ENCODE measurements at regions not wholly inside any gene's neighbourhood (a gene's known extent, or its start where the extent isn't known, plus 50 kb on each side); places are given as distances from the start of the nearest gene placed in this dataset.

- Histone ChIP-seq H3K4me2 (ENCODE audit: low read length) (no peak overlapping the region), H4K20me1 (ENCODE audit: insufficient read depth) (no peaks in the 10 kb centered on the region), H3K36me3 (ENCODE audit: insufficient read depth, low read length) (no peaks in the 10 kb centered on the region), H2AFZ (ENCODE audit: low read depth, low read length) (no peak overlapping the region), H3K4me3 (ENCODE audit: low read length) (no peak overlapping the region), H3K79me2 (replicated peaks; ENCODE audit: insufficient read depth, low read length) (no peaks in the 10 kb centered on the region), H3F3A (ENCODE audit: insufficient read depth, low read length, poor library complexity, severe bottlenecking) (no peaks in the 10 kb centered on the region), H3K27me3 (ENCODE audit: insufficient read depth, low read depth, low read length) (no peaks in the 10 kb centered on the region), H3K9ac (ENCODE audit: low read length) (no peak overlapping the region), H3K9me2 (ENCODE audit: insufficient read depth, low read length) (no peaks in the 10 kb centered on the region), H3K9me3 (ENCODE audit: low read length) (no peaks in the 10 kb centered on the region), H3K27ac (ENCODE audit: low read length) (no peak overlapping the region)
- TF ChIP-seq RAD21 (conservative IDR thresholded peaks at IDR 0.05) (no peak), SMC3 (conservative IDR thresholded peaks at IDR 0.05; ENCODE audit: poor library complexity) (no peak), TAF1 (IDR thresholded peaks at IDR 0.05; ENCODE audit: low read depth) (no peak), POLR2AphosphoS5 (IDR thresholded peaks at IDR 0.05) (no peak), EP300 (conservative IDR thresholded peaks at IDR 0.05; ENCODE audit: poor library complexity, severe bottlenecking) (no peak), MXI1 (conservative IDR thresholded peaks at IDR 0.05; ENCODE audit: poor library complexity, severe bottlenecking) (no peak), EZH2 (IDR thresholded peaks at IDR 0.05; ENCODE audit: borderline replicate concordance, insufficient read depth, low read length, poor library complexity, severe bottlenecking) (no peak)
- TF ChIP-seq, protein P1, sequence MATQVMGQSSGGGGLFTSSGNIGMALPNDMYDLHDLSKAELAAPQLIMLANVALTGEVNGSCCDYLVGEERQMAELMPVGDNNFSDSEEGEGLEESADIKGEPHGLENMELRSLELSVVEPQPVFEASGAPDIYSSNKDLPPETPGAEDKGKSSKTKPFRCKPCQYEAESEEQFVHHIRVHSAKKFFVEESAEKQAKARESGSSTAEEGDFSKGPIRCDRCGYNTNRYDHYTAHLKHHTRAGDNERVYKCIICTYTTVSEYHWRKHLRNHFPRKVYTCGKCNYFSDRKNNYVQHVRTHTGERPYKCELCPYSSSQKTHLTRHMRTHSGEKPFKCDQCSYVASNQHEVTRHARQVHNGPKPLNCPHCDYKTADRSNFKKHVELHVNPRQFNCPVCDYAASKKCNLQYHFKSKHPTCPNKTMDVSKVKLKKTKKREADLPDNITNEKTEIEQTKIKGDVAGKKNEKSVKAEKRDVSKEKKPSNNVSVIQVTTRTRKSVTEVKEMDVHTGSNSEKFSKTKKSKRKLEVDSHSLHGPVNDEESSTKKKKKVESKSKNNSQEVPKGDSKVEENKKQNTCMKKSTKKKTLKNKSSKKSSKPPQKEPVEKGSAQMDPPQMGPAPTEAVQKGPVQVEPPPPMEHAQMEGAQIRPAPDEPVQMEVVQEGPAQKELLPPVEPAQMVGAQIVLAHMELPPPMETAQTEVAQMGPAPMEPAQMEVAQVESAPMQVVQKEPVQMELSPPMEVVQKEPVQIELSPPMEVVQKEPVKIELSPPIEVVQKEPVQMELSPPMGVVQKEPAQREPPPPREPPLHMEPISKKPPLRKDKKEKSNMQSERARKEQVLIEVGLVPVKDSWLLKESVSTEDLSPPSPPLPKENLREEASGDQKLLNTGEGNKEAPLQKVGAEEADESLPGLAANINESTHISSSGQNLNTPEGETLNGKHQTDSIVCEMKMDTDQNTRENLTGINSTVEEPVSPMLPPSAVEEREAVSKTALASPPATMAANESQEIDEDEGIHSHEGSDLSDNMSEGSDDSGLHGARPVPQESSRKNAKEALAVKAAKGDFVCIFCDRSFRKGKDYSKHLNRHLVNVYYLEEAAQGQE (IDR thresholded peaks at IDR 0.05; ENCODE audit: borderline replicate concordance): no peak
- TF ChIP-seq, protein P2, sequence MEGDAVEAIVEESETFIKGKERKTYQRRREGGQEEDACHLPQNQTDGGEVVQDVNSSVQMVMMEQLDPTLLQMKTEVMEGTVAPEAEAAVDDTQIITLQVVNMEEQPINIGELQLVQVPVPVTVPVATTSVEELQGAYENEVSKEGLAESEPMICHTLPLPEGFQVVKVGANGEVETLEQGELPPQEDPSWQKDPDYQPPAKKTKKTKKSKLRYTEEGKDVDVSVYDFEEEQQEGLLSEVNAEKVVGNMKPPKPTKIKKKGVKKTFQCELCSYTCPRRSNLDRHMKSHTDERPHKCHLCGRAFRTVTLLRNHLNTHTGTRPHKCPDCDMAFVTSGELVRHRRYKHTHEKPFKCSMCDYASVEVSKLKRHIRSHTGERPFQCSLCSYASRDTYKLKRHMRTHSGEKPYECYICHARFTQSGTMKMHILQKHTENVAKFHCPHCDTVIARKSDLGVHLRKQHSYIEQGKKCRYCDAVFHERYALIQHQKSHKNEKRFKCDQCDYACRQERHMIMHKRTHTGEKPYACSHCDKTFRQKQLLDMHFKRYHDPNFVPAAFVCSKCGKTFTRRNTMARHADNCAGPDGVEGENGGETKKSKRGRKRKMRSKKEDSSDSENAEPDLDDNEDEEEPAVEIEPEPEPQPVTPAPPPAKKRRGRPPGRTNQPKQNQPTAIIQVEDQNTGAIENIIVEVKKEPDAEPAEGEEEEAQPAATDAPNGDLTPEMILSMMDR (IDR thresholded peaks at IDR 0.05; ENCODE audit: poor library complexity, severe bottlenecking): no peak
Measured at GRCh38 chr3:103699228-103699627, 1264.4 kb downstream of the ZPLD1 start.

- H3K9me2 ChIP-seq (ENCODE audit: insufficient read depth, low read length): no peaks in the 10 kb centered on the region
- no peak overlapping the region for H3K9ac ChIP-seq (ENCODE audit: low read length)
- no peak for TF ChIP-seq RAD21 (conservative IDR thresholded peaks at IDR 0.05)
- TF ChIP-seq, protein P2 (IDR thresholded peaks at IDR 0.05; ENCODE audit: poor library complexity, severe bottlenecking): no peak
- TF ChIP-seq EP300 (conservative IDR thresholded peaks at IDR 0.05; ENCODE audit: poor library complexity, severe bottlenecking): no peak
- no peak for TF ChIP-seq SMC3 (conservative IDR thresholded peaks at IDR 0.05; ENCODE audit: poor library complexity)
- TF ChIP-seq POLR2AphosphoS5 (IDR thresholded peaks at IDR 0.05): no peak
- TF ChIP-seq MXI1 (conservative IDR thresholded peaks at IDR 0.05; ENCODE audit: poor library complexity, severe bottlenecking): no peak
- H3K4me3 ChIP-seq (ENCODE audit: low read length): no peak overlapping the region
- no peaks in the 10 kb centered on the region for H3K36me3 ChIP-seq (ENCODE audit: insufficient read depth, low read length)
- H3K4me2 ChIP-seq (ENCODE audit: low read length): no peak overlapping the region
- no peaks in the 10 kb centered on the region for H4K20me1 ChIP-seq (ENCODE audit: insufficient read depth)
- H3K9me3 ChIP-seq (ENCODE audit: low read length): no peaks in the 10 kb centered on the region
- H3F3A ChIP-seq (ENCODE audit: insufficient read depth, low read length, poor library complexity, severe bottlenecking): no peaks in the 10 kb centered on the region
- H3K27me3 ChIP-seq (ENCODE audit: insufficient read depth, low read depth, low read length): no peaks in the 10 kb centered on the region
- no peak overlapping the region for H2AFZ ChIP-seq (ENCODE audit: low read depth, low read length)
- no peaks in the 10 kb centered on the region for H3K79me2 ChIP-seq (replicated peaks; ENCODE audit: insufficient read depth, low read length)
- no peak overlapping the region for H3K27ac ChIP-seq (ENCODE audit: low read length)
Measured at GRCh38 chr3:103705641-103706040, 1270.8 kb downstream of the ZPLD1 start.
